ENCODE measurements at regions not wholly inside any gene's neighbourhood (a gene's known extent, or its start where the extent isn't known, plus 50 kb on each side); places are given as distances from the start of the nearest gene placed in this dataset.

- TF ChIP-seq POLR2AphosphoS5 (IDR thresholded peaks at IDR 0.05; ENCODE audit: low read depth, low read length), result no peak
- no peak for TF ChIP-seq TAF1 (IDR thresholded peaks at IDR 0.05; ENCODE audit: borderline replicate concordance, insufficient read depth, low read length)
Measured at GRCh38 chr10:57320416-57320815, 947.3 kb downstream of the IPMK start.

All from PFSK-1 (cell line).